ENCODE measurements at regions not wholly inside any gene's neighbourhood (a gene's known extent, or its start where the extent isn't known, plus 50 kb on each side); places are given as distances from the start of the nearest gene placed in this dataset.

- Mint-ChIP-seq H3K9me3 (no peaks in the 10 kb centered on the region), H3K27me3 (peaks cover 22% of the 10 kb centered on the region), H3K4me3 (no peak overlapping the region), H3K27ac (no peak overlapping the region), H3K4me1 (peaks cover 9% of the 10 kb centered on the region), H3K36me3 (ENCODE audit: low read depth) (no peaks in the 10 kb centered on the region)
- DNase-seq, result peak; percentile 94
- intact Hi-C loops (cut with micrococcal nuclease), result loop anchor here (1.0 to 5.0 kb wide), 5 partner anchors 141 to 383 kb away; partner anchors contain the start of genes ALAD, CDC26 and PRPF4
Observed at GRCh38 chr9:113657765-113658544, 194.4 kb downstream of the RGS3 start.

GRCh38 chr9:113658545-113658895 lies 195.0 kb downstream of the RGS3 start:
- DNase-seq, result no peak
- intact Hi-C loops (cut with micrococcal nuclease), result loop anchor here (1.0 to 5.0 kb wide), 5 partner anchors 141 to 384 kb away; partner anchors contain the start of genes ALAD, CDC26 and PRPF4
- no peaks in the 10 kb centered on the region for H3K36me3 Mint-ChIP-seq (ENCODE audit: low read depth)
- peaks cover 9% of the 10 kb centered on the region for H3K4me1 Mint-ChIP-seq
- no peaks in the 10 kb centered on the region for H3K9me3 Mint-ChIP-seq
- H3K4me3 Mint-ChIP-seq, result no peak overlapping the region
- H3K27me3 Mint-ChIP-seq, result peaks cover 22% of the 10 kb centered on the region
- no peak overlapping the region for H3K27ac Mint-ChIP-seq

DNA sequence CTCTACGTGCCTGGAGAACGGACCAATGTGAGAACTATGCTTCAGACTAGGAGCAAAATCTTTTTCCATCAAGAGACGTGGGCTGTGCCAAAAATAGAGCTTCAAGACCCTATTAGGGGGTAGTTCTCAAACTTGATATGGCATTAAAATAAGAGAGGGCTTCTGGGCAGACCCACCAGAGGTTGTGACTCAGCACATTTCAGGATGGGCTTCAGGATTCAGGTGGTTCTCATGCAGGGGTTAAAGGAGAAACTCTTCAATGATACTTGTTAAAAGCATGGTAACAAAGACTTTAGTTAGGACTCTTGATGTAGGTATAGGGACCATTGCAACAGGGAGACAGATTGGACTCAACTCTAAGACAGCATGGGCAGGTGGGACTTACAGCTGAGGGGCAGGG lies 195.5 kb downstream of the RGS3 start:
- no peak overlapping the region for H3K27ac Mint-ChIP-seq

DNA sequence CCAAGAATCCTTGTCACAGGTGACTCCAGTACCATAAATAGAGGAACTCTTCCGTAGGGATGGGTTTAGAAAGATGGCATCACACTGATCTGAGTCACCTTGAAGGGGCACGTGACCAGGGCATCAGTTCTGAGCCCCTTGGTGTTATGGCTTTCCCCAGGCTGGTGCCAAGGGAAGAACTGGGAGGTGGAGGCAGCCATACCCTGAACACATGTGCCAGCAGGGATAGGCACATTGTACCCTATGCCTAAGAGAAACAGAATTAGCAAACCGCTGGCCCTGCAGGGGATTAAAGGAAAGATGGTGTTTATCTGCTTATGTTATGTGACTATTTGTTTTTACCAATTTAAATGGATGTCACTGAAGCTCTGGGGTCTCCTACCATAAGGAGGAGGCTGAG lies 196.2 kb downstream of the RGS3 start:
- intact Hi-C loops (cut with micrococcal nuclease), result loop anchor here (2.0 to 5.0 kb wide), 2 partner anchors 142 to 385 kb away; partner anchors contain the start of genes CDC26 and PRPF4
- H3K4me3 Mint-ChIP-seq, result no peak overlapping the region

More for the DNA sequence above, 195.5 kb downstream of the RGS3 start:
- H3K4me3 Mint-ChIP-seq, result no peak overlapping the region
- peaks cover 22% of the 10 kb centered on the region for H3K27me3 Mint-ChIP-seq
- H3K4me1 Mint-ChIP-seq, result peaks cover 9% of the 10 kb centered on the region
- intact Hi-C loops (cut with micrococcal nuclease), result loop anchor here (2.0 to 5.0 kb wide), 2 partner anchors 142 to 384 kb away; partner anchors contain the start of genes CDC26 and PRPF4
- no peaks in the 10 kb centered on the region for H3K9me3 Mint-ChIP-seq
- no peaks in the 10 kb centered on the region for H3K36me3 Mint-ChIP-seq (ENCODE audit: low read depth)
- no peak for DNase-seq

GRCh38 chr9:113660196-113660595 lies 196.7 kb downstream of the RGS3 start:
- H3K27ac Mint-ChIP-seq, result no peak overlapping the region
- no peak overlapping the region for H3K4me3 Mint-ChIP-seq
- H3K9me3 Mint-ChIP-seq, result no peaks in the 10 kb centered on the region
- intact Hi-C loops (cut with micrococcal nuclease), result no loop called here
- peaks cover 7% of the 10 kb centered on the region for H3K4me1 Mint-ChIP-seq
- DNase-seq, result no peak
- H3K36me3 Mint-ChIP-seq (ENCODE audit: low read depth), result no peaks in the 10 kb centered on the region
- peaks cover 22% of the 10 kb centered on the region for H3K27me3 Mint-ChIP-seq

More for the DNA sequence above, 196.2 kb downstream of the RGS3 start:
- H3K27ac Mint-ChIP-seq, result no peak overlapping the region
- H3K27me3 Mint-ChIP-seq, result peaks cover 22% of the 10 kb centered on the region
- no peaks in the 10 kb centered on the region for H3K36me3 Mint-ChIP-seq (ENCODE audit: low read depth)
- H3K4me1 Mint-ChIP-seq, result peaks cover 9% of the 10 kb centered on the region
- no peaks in the 10 kb centered on the region for H3K9me3 Mint-ChIP-seq
- no peak for DNase-seq

GRCh38 chr9:113661074-113661473 lies 197.5 kb downstream of the RGS3 start:
- Mint-ChIP-seq H3K27ac (no peak overlapping the region), H3K4me3 (no peak overlapping the region), H3K27me3 (peaks cover 23% of the 10 kb centered on the region), H3K9me3 (no peaks in the 10 kb centered on the region), H3K36me3 (ENCODE audit: low read depth) (no peaks in the 10 kb centered on the region), H3K4me1 (peaks cover 2% of the 10 kb centered on the region)
- intact Hi-C loops (cut with micrococcal nuclease), result no loop called here
- DNase-seq, result no peak

- Mint-ChIP-seq H3K27me3 (peaks cover 21% of the 10 kb centered on the region), H3K9me3 (no peaks in the 10 kb centered on the region)
Observed at GRCh38 chr9:113664181-113664875, 200.8 kb downstream of the RGS3 start.

DNA sequence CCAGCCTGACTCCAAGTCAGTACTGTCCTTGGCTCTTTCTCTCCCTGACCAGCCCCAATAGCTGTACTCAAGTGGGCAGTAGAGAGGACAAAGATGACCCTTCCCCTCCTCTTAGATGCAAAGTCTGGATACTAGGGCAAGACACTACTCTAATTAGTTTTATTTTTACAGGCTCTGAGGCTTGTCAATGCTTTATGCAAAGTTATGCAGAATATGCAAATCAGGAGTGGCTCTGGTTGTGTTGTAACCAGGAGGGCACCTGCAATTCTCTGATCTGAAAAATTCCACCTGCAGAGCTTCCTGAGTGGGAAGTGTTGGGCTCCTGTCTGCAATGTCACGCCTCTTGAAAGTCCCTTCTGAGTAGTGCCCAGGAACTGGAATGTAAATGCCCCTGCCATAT lies 201.5 kb downstream of the RGS3 start:
- Mint-ChIP-seq H3K36me3 (ENCODE audit: low read depth) (no peaks in the 10 kb centered on the region), H3K27me3 (peaks cover 13% of the 10 kb centered on the region), H3K27ac (no peak overlapping the region), H3K9me3 (no peaks in the 10 kb centered on the region), H3K4me1 (no peaks in the 10 kb centered on the region), H3K4me3 (no peak overlapping the region)
- intact Hi-C loops (cut with micrococcal nuclease), result no loop called here
- no peak for DNase-seq

More at GRCh38 chr9:113664181-113664875, 200.8 kb downstream of the RGS3 start:
- Mint-ChIP-seq H3K27ac (no peak overlapping the region), H3K36me3 (ENCODE audit: low read depth) (no peaks in the 10 kb centered on the region), H3K4me1 (no peaks in the 10 kb centered on the region), H3K4me3 (no peak overlapping the region)
- DNase-seq, result no peak
- intact Hi-C loops (cut with micrococcal nuclease), result no loop called here

DNA sequence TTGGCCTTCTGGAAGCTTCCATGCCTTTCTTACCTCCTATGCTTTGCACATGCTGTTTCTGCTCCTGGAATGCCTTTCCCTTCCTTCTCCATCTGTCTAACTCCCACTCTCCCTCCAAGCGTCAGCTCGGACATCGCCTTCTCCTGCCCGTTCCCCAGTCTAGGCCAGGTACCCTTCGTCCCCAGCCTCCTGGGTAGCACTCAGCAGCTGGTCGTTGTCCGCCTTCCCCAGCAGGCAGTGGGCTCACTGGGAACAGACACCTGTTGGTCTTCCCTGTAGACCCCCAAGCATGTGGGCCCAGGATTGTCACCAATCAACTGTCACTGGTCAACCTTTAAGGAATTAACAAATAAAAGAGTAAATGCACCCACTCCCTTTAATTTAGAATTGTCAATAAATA lies 202.2 kb downstream of the RGS3 start:
- no peak overlapping the region for H3K4me3 Mint-ChIP-seq
- H3K27ac Mint-ChIP-seq, result no peak overlapping the region
- DNase-seq, result no peak
- no peaks in the 10 kb centered on the region for H3K4me1 Mint-ChIP-seq
- H3K27me3 Mint-ChIP-seq, result peaks cover 6% of the 10 kb centered on the region
- no peaks in the 10 kb centered on the region for H3K9me3 Mint-ChIP-seq
- intact Hi-C loops (cut with micrococcal nuclease), result no loop called here
- no peaks in the 10 kb centered on the region for H3K36me3 Mint-ChIP-seq (ENCODE audit: low read depth)

GRCh38 chr9:113668061-113668460 lies 204.5 kb downstream of the RGS3 start:
- no peaks in the 10 kb centered on the region for H3K4me1 Mint-ChIP-seq
- no peak overlapping the region for H3K4me3 Mint-ChIP-seq
- H3K36me3 Mint-ChIP-seq (ENCODE audit: low read depth), result no peaks in the 10 kb centered on the region
- intact Hi-C loops (cut with micrococcal nuclease), result no loop called here
- H3K27me3 Mint-ChIP-seq, result peaks cover 1% of the 10 kb centered on the region
- H3K9me3 Mint-ChIP-seq, result no peaks in the 10 kb centered on the region
- no peak overlapping the region for H3K27ac Mint-ChIP-seq
- no peak for DNase-seq

GRCh38 chr9:113669522-113670115 lies 206.1 kb downstream of the RGS3 start:
- Mint-ChIP-seq H3K4me1 (no peaks in the 10 kb centered on the region), H3K4me3 (no peak overlapping the region), H3K27ac (no peak overlapping the region), H3K36me3 (ENCODE audit: low read depth) (no peaks in the 10 kb centered on the region), H3K9me3 (no peaks in the 10 kb centered on the region), H3K27me3 (peaks cover 5% of the 10 kb centered on the region)
- DNase-seq, result no peak
- intact Hi-C loops (cut with micrococcal nuclease), result no loop called here

DNA sequence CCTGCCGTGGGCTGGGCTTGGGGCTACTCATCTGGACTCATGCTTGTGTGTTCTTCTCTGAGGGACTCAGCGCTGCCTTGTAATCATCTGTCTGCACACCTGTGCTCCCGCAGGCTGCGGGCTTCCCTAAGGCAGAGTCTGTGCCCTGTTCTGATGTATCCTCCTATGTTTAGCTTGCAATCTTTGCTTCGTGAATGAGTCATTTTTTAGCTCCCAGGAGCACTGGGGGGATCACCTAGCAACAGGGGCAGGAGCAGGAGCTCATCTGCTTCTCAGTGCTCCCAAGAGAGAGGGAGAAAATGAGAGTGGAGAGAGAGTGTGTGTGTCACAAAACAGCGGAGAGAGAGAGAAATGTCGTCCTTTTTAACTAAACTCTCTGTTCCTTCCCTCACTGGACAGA lies 202.4 kb upstream of the ZNF618 start:
- H3K4me1 Mint-ChIP-seq, result no peaks in the 10 kb centered on the region

GRCh38 chr9:113674436-113674835 lies 201.7 kb upstream of the ZNF618 start:
- H3K4me3 Mint-ChIP-seq, result no peak overlapping the region
- no peaks in the 10 kb centered on the region for H3K4me1 Mint-ChIP-seq
- H3K27ac Mint-ChIP-seq, result no peak overlapping the region
- no peaks in the 10 kb centered on the region for H3K9me3 Mint-ChIP-seq
- peaks cover 23% of the 10 kb centered on the region for H3K27me3 Mint-ChIP-seq
- H3K36me3 Mint-ChIP-seq (ENCODE audit: low read depth), result no peaks in the 10 kb centered on the region
- intact Hi-C loops (cut with micrococcal nuclease), result no loop called here
- DNase-seq, result no peak

More for the DNA sequence above, 202.4 kb upstream of the ZNF618 start:
- Mint-ChIP-seq H3K36me3 (ENCODE audit: low read depth) (no peaks in the 10 kb centered on the region), H3K27me3 (peaks cover 21% of the 10 kb centered on the region), H3K27ac (no peak overlapping the region), H3K9me3 (no peaks in the 10 kb centered on the region), H3K4me3 (no peak overlapping the region)
- no peak for DNase-seq
- intact Hi-C loops (cut with micrococcal nuclease), result no loop called here

GRCh38 chr9:113675475-113675941 lies 200.6 kb upstream of the ZNF618 start:
- DNase-seq, result no peak
- no peak overlapping the region for H3K4me3 Mint-ChIP-seq
- H3K4me1 Mint-ChIP-seq, result no peaks in the 10 kb centered on the region
- H3K9me3 Mint-ChIP-seq, result no peaks in the 10 kb centered on the region
- no peak overlapping the region for H3K27ac Mint-ChIP-seq
- peaks cover 25% of the 10 kb centered on the region for H3K27me3 Mint-ChIP-seq
- H3K36me3 Mint-ChIP-seq (ENCODE audit: low read depth), result no peaks in the 10 kb centered on the region
- intact Hi-C loops (cut with micrococcal nuclease), result no loop called here

All from activated CD4-positive, alpha-beta T cell treated with anti-CD3 and anti-CD28 coated beads, Interleukin-2, amount 10 ng/mL, durations not matched to agents 24 days and 14 days (primary cell).